Gastrocnemius medialis (tissue), 4 donors: ENCODE measurements at regions not wholly inside any gene's neighbourhood (a gene's known extent, or its start where the extent isn't known, plus 50 kb on each side); places are given as distances from the start of the nearest gene placed in this dataset.

Source experiments
- ATAC-seq, 2 donors: fragments of 150-250 bp; one replicate each; pipeline ENCODE4 v1.9.1; 2016
- DNase-seq, 2 donors: peaks; one replicate each; pipeline ENCODE4 v3.0.0-alpha.2; 2019
- H3K27ac ChIP-seq, 4 donors: fragments of 200-600 bp; sonication (generic); 1 replicate in 1 of 4; 2 replicates in 3 of 4; pipeline ENCODE4 v1.5.1; 2016 to 2018; ENCODE audit warnings: mild to moderate bottlenecking in 2 of 4, moderate library complexity in 1 of 4
- H3K27me3 ChIP-seq, 3 donors: fragments of 200-600 bp; sonication (generic) in 2 of 3; 1 replicate in 1 of 3; 2 replicates in 2 of 3; pipeline versions ENCODE4 v1.5.1 to v1.6.0; 2016 to 2019; ENCODE audit warnings: mild to moderate bottlenecking in 1 of 3, moderate library complexity in 1 of 3
- H3K36me3 ChIP-seq, 2 donors: fragments of 200-600 bp; sonication (generic) in 1 of 2; one replicate each; pipeline ENCODE4 v1.5.1; 2017 to 2018
- H3K4me1 ChIP-seq, 2 donors: fragments of 200-600 bp; sonication (generic) in 1 of 2; one replicate each; pipeline ENCODE4 v1.5.1; 2016 to 2017; ENCODE audit warnings: mild to moderate bottlenecking in 2 of 2
- H3K4me3 ChIP-seq, 4 donors: fragments of 200-600 bp; sonication (generic) in 3 of 4; 1 replicate in 1 of 4; 2 replicates in 3 of 4; pipeline ENCODE4 v1.5.1; 2016 to 2019; ENCODE audit warnings: mild to moderate bottlenecking in 2 of 4
- H3K9me3 ChIP-seq, 3 donors: fragments of 200-600 bp; sonication (generic) in 2 of 3; 1 replicate in 1 of 3; 2 replicates in 2 of 3; pipeline ENCODE4 v1.5.1; 2016 to 2019
- POLR2A ChIP-seq, 2 donors: fragments of 450-650 bp; IDR thresholded peaks; one replicate each; pipeline ENCODE4 v1.6.1; 2017; ENCODE audit warnings: antibody characterized with exemption in 2 of 2, mild to moderate bottlenecking in 2 of 2, moderate library complexity in 2 of 2
- in situ Hi-C, 4 donors: fragments of 200-750 bp; cut with MboI; loops; one replicate each; pipeline versions ENCODE4 v1.15.0 to v1.8.0; 2017; ENCODE audit warnings: low sequenced_read_pairs in 4 of 4
- intact Hi-C: fragments of 100-400 bp; cut with DNase I; formaldehyde crosslinking; loops from one replicate; pipeline ENCODE4 v1.15.1; 2023; ENCODE audit warnings: low total_unique reads
- TF ChIP-seq, protein P1 (sequence below), 5 experiments: fragments of 450-650 bp in 3 of 5; fragments of 200-600 bp in 2 of 5; sonication (generic) in 2 of 5; IDR thresholded peaks in 4 of 5; conservative IDR thresholded peaks in 1 of 5; 1 replicate in 4 of 5; 2 replicates in 1 of 5; pipeline ENCODE4 v1.5.1; 2016 to 2019; ENCODE audit warnings: antibody characterized with exemption in 5 of 5, mild to moderate bottlenecking in 3 of 5, moderate library complexity in 3 of 5

GRCh38 chr4:137927972-137928371 lies 314.2 kb downstream of the SLC7A11 start:
- no peaks in the 10 kb centered on the region for H3K9me3 ChIP-seq
- no peak overlapping the region for H3K27ac ChIP-seq
- no peak overlapping the region for H3K4me3 ChIP-seq
- intact Hi-C loops (no loop called here), in situ Hi-C loops (no loop called here)
- TF ChIP-seq, protein P1, sequence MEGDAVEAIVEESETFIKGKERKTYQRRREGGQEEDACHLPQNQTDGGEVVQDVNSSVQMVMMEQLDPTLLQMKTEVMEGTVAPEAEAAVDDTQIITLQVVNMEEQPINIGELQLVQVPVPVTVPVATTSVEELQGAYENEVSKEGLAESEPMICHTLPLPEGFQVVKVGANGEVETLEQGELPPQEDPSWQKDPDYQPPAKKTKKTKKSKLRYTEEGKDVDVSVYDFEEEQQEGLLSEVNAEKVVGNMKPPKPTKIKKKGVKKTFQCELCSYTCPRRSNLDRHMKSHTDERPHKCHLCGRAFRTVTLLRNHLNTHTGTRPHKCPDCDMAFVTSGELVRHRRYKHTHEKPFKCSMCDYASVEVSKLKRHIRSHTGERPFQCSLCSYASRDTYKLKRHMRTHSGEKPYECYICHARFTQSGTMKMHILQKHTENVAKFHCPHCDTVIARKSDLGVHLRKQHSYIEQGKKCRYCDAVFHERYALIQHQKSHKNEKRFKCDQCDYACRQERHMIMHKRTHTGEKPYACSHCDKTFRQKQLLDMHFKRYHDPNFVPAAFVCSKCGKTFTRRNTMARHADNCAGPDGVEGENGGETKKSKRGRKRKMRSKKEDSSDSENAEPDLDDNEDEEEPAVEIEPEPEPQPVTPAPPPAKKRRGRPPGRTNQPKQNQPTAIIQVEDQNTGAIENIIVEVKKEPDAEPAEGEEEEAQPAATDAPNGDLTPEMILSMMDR (IDR thresholded peaks at IDR 0.05 in 4 of 5, conservative IDR thresholded peaks at IDR 0.05 in 1 of 5), result no peak
- TF ChIP-seq POLR2A (IDR thresholded peaks at IDR 0.05), result no peak
- no peaks in the 10 kb centered on the region for H3K27me3 ChIP-seq
- H3K4me1 ChIP-seq, result no peaks in the 10 kb centered on the region
- ATAC-seq, result no peak
- no peaks in the 10 kb centered on the region for H3K36me3 ChIP-seq
- no peak for DNase-seq

GRCh38 chr4:137923494-137923893 lies 318.7 kb downstream of the SLC7A11 start:
- Histone ChIP-seq H3K4me3 (no peak overlapping the region), H3K27ac (no peak overlapping the region), H3K27me3 (no peaks in the 10 kb centered on the region), H3K36me3 (no peaks in the 10 kb centered on the region), H3K9me3 (no peaks in the 10 kb centered on the region), H3K4me1 (no peaks in the 10 kb centered on the region)
- DNase-seq, result no peak
- ATAC-seq, result no peak
- intact Hi-C loops (no loop called here), in situ Hi-C loops (no loop called here)
- no peak for TF ChIP-seq POLR2A (IDR thresholded peaks at IDR 0.05)
- TF ChIP-seq, protein P1 (IDR thresholded peaks at IDR 0.05 in 4 of 5, conservative IDR thresholded peaks at IDR 0.05 in 1 of 5), result no peak

DNA sequence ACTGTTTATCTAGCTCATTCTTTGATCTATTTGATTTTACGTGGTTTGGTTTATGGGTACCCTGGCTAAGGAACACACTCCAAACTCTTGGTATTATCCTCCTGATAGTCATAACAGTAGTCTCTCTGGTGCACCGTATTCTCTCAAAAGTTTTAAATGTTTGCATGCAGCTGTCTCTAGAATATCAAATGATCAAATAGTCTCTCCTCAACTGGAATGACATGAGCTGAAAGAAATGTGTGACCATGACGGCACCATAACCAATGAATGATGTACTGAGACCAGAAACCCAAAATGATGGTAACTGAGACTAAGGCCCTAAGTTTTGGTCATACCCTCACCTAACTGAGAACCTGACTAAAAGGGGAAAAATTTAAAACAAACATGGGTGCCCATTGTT lies 319.4 kb downstream of the SLC7A11 start:
- Histone ChIP-seq H3K4me3 (no peak overlapping the region), H3K27me3 (no peaks in the 10 kb centered on the region), H3K36me3 (no peaks in the 10 kb centered on the region), H3K4me1 (no peaks in the 10 kb centered on the region), H3K27ac (no peak overlapping the region), H3K9me3 (no peaks in the 10 kb centered on the region)
- DNase-seq (no peak), ATAC-seq (no peak)
- intact Hi-C loops, result no loop called here
- TF ChIP-seq POLR2A (IDR thresholded peaks at IDR 0.05), result no peak
- TF ChIP-seq, protein P1 (IDR thresholded peaks at IDR 0.05 in 4 of 5, conservative IDR thresholded peaks at IDR 0.05 in 1 of 5), result no peak
- in situ Hi-C loops, result no loop called here

- Histone ChIP-seq H3K27me3 (no peaks in the 10 kb centered on the region), H3K27ac (no peak overlapping the region), H3K4me1 (no peaks in the 10 kb centered on the region), H3K4me3 (no peak overlapping the region), H3K9me3 (no peaks in the 10 kb centered on the region), H3K36me3 (no peaks in the 10 kb centered on the region)
- in situ Hi-C loops, result no loop called here
- intact Hi-C loops, result no loop called here
- ATAC-seq (no peak), DNase-seq (no peak)
- TF ChIP-seq, protein P1 (IDR thresholded peaks at IDR 0.05 in 4 of 5, conservative IDR thresholded peaks at IDR 0.05 in 1 of 5), result no peak
These were observed 332.4 kb downstream of the SLC7A11 start for GRCh38 chr4:137909529-137910309.

DNA sequence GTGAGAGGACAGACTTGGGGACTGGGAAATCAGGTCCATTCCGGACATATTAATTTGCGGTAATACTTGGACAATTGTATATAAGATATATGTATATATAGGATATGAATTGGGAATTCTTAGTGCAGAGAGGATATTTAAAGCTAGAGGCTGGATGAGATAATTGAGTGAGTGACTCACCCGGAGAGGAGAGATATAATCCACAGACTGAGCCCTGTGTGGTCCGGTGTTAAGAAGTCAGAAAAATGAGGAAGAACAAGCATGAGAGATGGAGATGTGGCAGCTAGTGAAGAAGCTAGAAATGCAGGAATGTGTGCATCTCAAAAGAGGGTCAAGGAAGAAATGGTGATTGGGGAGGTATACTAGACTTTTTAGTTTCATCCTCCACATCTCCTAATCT lies 336.2 kb downstream of the SLC7A11 start:
- no peak overlapping the region for H3K4me3 ChIP-seq
- no peaks in the 10 kb centered on the region for H3K27me3 ChIP-seq
- no peaks in the 10 kb centered on the region for H3K36me3 ChIP-seq
- intact Hi-C loops, result no loop called here
- no peak overlapping the region for H3K27ac ChIP-seq
- TF ChIP-seq, protein P1 (IDR thresholded peaks at IDR 0.05 in 4 of 5, conservative IDR thresholded peaks at IDR 0.05 in 1 of 5), result no peak
- TF ChIP-seq POLR2A (IDR thresholded peaks at IDR 0.05), result no peak
- in situ Hi-C loops, result no loop called here
- DNase-seq, result no peak
- H3K4me1 ChIP-seq, result no peaks in the 10 kb centered on the region
- ATAC-seq, result no peak
- H3K9me3 ChIP-seq, result no peaks in the 10 kb centered on the region
